Upper lobe of left lung (tissue), 4 donors: ENCODE measurements at regions not wholly inside any gene's neighbourhood (a gene's known extent, or its start where the extent isn't known, plus 50 kb on each side); places are given as distances from the start of the nearest gene placed in this dataset.
"Not testable (repeated sequence)": the region's sequence is repeated elsewhere in the genome, so short reads cannot be mapped to it uniquely, and the experiment has no call there.

Source experiments
- EP300 ChIP-seq, 4 donors: sonication (generic); formaldehyde crosslinking; IDR thresholded peaks; one replicate each; pipeline ENCODE4 v1.5.1; 2017; ENCODE audit warnings: antibody characterized with exemption in 4 of 4, control low read depth in 2 of 4
- POLR2A ChIP-seq, 4 donors: fragments of 450-650 bp; IDR thresholded peaks; one replicate each; pipeline ENCODE4 v1.5.1; 2016 to 2017; ENCODE audit warnings: antibody characterized with exemption in 4 of 4, mild to moderate bottlenecking in 2 of 4
- TF ChIP-seq, protein P1 (sequence below), 6 experiments: fragments of 450-650 bp in 4 of 6; fragments of 200-600 bp in 2 of 6; sonication (generic) in 2 of 6; IDR thresholded peaks; one replicate each; pipeline ENCODE4 v1.5.1; 2016 to 2019; ENCODE audit warnings: antibody characterized with exemption in 6 of 6

DNA sequence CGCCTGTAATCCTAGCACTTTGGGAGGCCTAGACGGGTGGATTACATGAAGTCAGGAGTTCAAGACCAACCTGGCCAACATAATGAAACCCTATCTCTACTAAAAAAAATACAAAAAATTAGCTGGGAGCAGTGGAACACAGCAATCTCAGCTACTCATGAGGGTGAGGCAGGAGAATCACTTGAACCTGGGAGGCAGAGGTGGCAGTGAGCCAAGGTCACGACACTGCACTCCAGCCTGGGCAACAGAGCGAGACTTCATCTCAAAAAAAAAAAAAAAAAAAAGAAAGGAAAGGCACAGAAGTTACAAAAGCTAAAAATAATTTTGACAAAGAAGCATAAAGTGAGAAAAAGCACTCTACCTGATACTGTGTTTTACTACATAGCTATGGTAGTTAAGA lies 618.1 kb downstream of the PDHA2 start:
- TF ChIP-seq, protein P1, sequence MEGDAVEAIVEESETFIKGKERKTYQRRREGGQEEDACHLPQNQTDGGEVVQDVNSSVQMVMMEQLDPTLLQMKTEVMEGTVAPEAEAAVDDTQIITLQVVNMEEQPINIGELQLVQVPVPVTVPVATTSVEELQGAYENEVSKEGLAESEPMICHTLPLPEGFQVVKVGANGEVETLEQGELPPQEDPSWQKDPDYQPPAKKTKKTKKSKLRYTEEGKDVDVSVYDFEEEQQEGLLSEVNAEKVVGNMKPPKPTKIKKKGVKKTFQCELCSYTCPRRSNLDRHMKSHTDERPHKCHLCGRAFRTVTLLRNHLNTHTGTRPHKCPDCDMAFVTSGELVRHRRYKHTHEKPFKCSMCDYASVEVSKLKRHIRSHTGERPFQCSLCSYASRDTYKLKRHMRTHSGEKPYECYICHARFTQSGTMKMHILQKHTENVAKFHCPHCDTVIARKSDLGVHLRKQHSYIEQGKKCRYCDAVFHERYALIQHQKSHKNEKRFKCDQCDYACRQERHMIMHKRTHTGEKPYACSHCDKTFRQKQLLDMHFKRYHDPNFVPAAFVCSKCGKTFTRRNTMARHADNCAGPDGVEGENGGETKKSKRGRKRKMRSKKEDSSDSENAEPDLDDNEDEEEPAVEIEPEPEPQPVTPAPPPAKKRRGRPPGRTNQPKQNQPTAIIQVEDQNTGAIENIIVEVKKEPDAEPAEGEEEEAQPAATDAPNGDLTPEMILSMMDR (IDR thresholded peaks at IDR 0.05), result not testable (repeated sequence)
- TF ChIP-seq POLR2A, EP300 (IDR thresholded peaks at IDR 0.05): not testable (repeated sequence)
